Neural progenitor cell (in vitro differentiated cells): ENCODE measurements at regions not wholly inside any gene's neighbourhood (a gene's known extent, or its start where the extent isn't known, plus 50 kb on each side); places are given as distances from the start of the nearest gene placed in this dataset.
A peak's percentile ranks its signal among the peaks of the same experiment; 100 is the strongest.

Experiments
- DNase-seq: peaks from one replicate; pipeline ENCODE4 v3.0.0-alpha.2; 2016; ENCODE audit warnings: low spot score
- H2AFZ ChIP-seq: fragments of 200-600 bp; sonication (generic); replicated peaks from 2 replicates; pipeline ENCODE4 v1.6.1; 2016; ENCODE audit warnings: antibody characterized with exemption
- H3F3A ChIP-seq: fragments of 200-600 bp; sonication (generic); 2 replicates; pipeline ENCODE4 v1.6.1; 2016; ENCODE audit warnings: antibody characterized with exemption, low read depth
- H3K27ac ChIP-seq: fragments of 200-600 bp; sonication (generic); 2 replicates; pipeline ENCODE4 v1.5.1; 2016; ENCODE audit warnings: mild to moderate bottlenecking
- H3K27me3 ChIP-seq: fragments of 200-600 bp; sonication (generic); 2 replicates; pipeline ENCODE4 v1.6.1; 2016; ENCODE audit warnings: mild to moderate bottlenecking, moderate library complexity
- H3K36me3 ChIP-seq: fragments of 200-600 bp; sonication (generic); 2 replicates; pipeline ENCODE4 v1.5.1; 2016
- H3K4me1 ChIP-seq: fragments of 200-600 bp; sonication (generic); 2 replicates; pipeline ENCODE4 v1.6.1; 2016; ENCODE audit warnings: mixed run types
- H3K4me2 ChIP-seq: fragments of 200-600 bp; sonication (generic); 2 replicates; pipeline ENCODE4 v1.6.1; 2016
- H3K4me3 ChIP-seq: fragments of 200-600 bp; sonication (generic); 2 replicates; pipeline ENCODE4 v1.5.1; 2016
- H3K79me2 ChIP-seq: fragments of 200-600 bp; sonication (generic); 2 replicates; pipeline ENCODE4 v1.6.1; 2016; ENCODE audit warnings: low read depth
- H3K9ac ChIP-seq: fragments of 200-600 bp; sonication (generic); 2 replicates; pipeline ENCODE4 v1.6.1; 2016
- H3K9me3 ChIP-seq: fragments of 200-600 bp; sonication (generic); 2 replicates; pipeline ENCODE4 v1.5.1; 2016; ENCODE audit warnings: low read depth
- H4K20me1 ChIP-seq: fragments of 200-600 bp; sonication (generic); 2 replicates; pipeline ENCODE4 v1.6.1; 2016; ENCODE audit warnings: low read depth
- H3K27ac Mint-ChIP-seq: 3 replicates; pipeline ENCODE4 v1.8.0; 2021; ENCODE audit warnings: mixed read lengths
- H3K27me3 Mint-ChIP-seq: 2 replicates; pipeline ENCODE4 v1.8.0; 2022; ENCODE audit warnings: low read depth, mild to moderate bottlenecking, inconsistent platforms, moderate library complexity, mixed read lengths; ENCODE audit not compliant: insufficient read depth
- H3K36me3 Mint-ChIP-seq: 3 replicates; pipeline ENCODE4 v1.8.0; 2021; ENCODE audit warnings: mixed read lengths
- H3K4me1 Mint-ChIP-seq: 3 replicates; pipeline ENCODE4 v1.8.0; 2021; ENCODE audit warnings: mixed read lengths
- H3K4me3 Mint-ChIP-seq: 3 replicates; pipeline ENCODE4 v1.8.0; 2021; ENCODE audit warnings: mild to moderate bottlenecking, moderate library complexity, mixed read lengths
- H3K9me3 Mint-ChIP-seq: 3 replicates; pipeline ENCODE4 v1.8.0; 2020; ENCODE audit warnings: mixed read lengths
- CTCF ChIP-seq: fragments of 200-600 bp; sonication (generic); IDR thresholded peaks from 2 replicates; pipeline ENCODE4 v1.5.1; 2017; ENCODE audit warnings: antibody characterized with exemption, mild to moderate bottlenecking
- EZH2 ChIP-seq: fragments of 200-600 bp; sonication (generic); IDR thresholded peaks from 2 replicates; pipeline ENCODE4 v1.6.1; 2017; ENCODE audit warnings: antibody characterized with exemption, mild to moderate bottlenecking, moderate library complexity
- EZH2phosphoT487 ChIP-seq: fragments of 200-600 bp; sonication (generic); IDR thresholded peaks from 2 replicates; pipeline ENCODE4 v1.6.1; 2017; ENCODE audit warnings: antibody characterized with exemption

GRCh38 chr6:1470040-1470439, 80.7 kb downstream of the FOXF2 start:
- Mint-ChIP-seq H3K4me1 (peaks cover 22% of the 10 kb centered on the region), H3K27ac (no peak overlapping the region), H3K27me3 (peaks cover 3% of the 10 kb centered on the region), H3K9me3 (no peaks in the 10 kb centered on the region), H3K4me3 (no peak overlapping the region), H3K36me3 (no peaks in the 10 kb centered on the region)
- Histone ChIP-seq H3F3A (no peaks in the 10 kb centered on the region), H3K27me3 (no peaks in the 10 kb centered on the region), H3K9me3 (no peaks in the 10 kb centered on the region), H4K20me1 (no peaks in the 10 kb centered on the region), H3K27ac (no peak overlapping the region), H3K9ac (no peak overlapping the region), H2AFZ (no peak overlapping the region), H3K4me3 (no peak overlapping the region), H3K4me2 (no peak overlapping the region), H3K36me3 (no peaks in the 10 kb centered on the region), H3K4me1 (peaks cover 15% of the 10 kb centered on the region), H3K79me2 (no peaks in the 10 kb centered on the region)
- no peak for DNase-seq
- TF ChIP-seq EZH2 (no peak), CTCF (no peak), EZH2phosphoT487 (no peak)

DNA sequence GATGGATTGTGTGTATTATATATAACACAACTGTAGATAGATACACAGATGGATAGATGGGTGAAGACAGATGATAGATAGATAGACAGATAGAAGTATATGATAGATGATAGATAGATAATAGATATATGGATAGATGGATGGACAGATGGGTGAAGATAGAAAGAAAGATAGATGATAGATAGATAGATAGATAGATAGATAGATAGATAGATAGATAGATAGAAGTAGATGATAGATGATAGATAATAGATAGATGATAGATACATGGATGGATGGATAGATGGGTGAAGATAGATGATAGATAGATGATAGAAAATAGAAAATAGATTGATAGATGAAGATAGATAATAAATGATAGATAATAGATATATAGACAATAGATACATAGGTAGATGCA, 83.3 kb downstream of the FOXF2 start:
- Histone ChIP-seq H3K9ac (no peak overlapping the region), H3K9me3 (no peaks in the 10 kb centered on the region), H4K20me1 (no peaks in the 10 kb centered on the region), H3K79me2 (no peaks in the 10 kb centered on the region), H3K27ac (no peak overlapping the region), H3K4me1 (peaks cover 14% of the 10 kb centered on the region), H3F3A (no peaks in the 10 kb centered on the region), H3K4me3 (no peak overlapping the region), H3K27me3 (no peaks in the 10 kb centered on the region), H2AFZ (no peak overlapping the region), H3K4me2 (no peak overlapping the region), H3K36me3 (no peaks in the 10 kb centered on the region)
- H3K4me3 Mint-ChIP-seq = no peak overlapping the region
- TF ChIP-seq EZH2phosphoT487 (no peak), CTCF (no peak), EZH2 (no peak)
- H3K27ac Mint-ChIP-seq = no peak overlapping the region
- H3K4me1 Mint-ChIP-seq = peaks cover 22% of the 10 kb centered on the region
- no peak for DNase-seq
- peaks cover 3% of the 10 kb centered on the region for H3K27me3 Mint-ChIP-seq
- peaks cover 2% of the 10 kb centered on the region for H3K9me3 Mint-ChIP-seq
- H3K36me3 Mint-ChIP-seq = no peaks in the 10 kb centered on the region

GRCh38 chr6:1473166-1473565, 83.8 kb downstream of the FOXF2 start:
- Mint-ChIP-seq H3K9me3 (peaks cover 2% of the 10 kb centered on the region), H3K36me3 (no peaks in the 10 kb centered on the region), H3K4me3 (peak overlapping the region; percentile 50), H3K27ac (no peak overlapping the region), H3K27me3 (peaks cover 3% of the 10 kb centered on the region), H3K4me1 (peaks cover 19% of the 10 kb centered on the region)
- no peak overlapping the region for H3K27ac ChIP-seq
- H3K9ac ChIP-seq = no peak overlapping the region
- no peaks in the 10 kb centered on the region for H3K27me3 ChIP-seq
- no peak for DNase-seq
- H3K9me3 ChIP-seq = no peaks in the 10 kb centered on the region
- H3F3A ChIP-seq = no peaks in the 10 kb centered on the region
- no peak overlapping the region for H2AFZ ChIP-seq
- no peaks in the 10 kb centered on the region for H3K79me2 ChIP-seq
- H3K36me3 ChIP-seq = no peaks in the 10 kb centered on the region
- H3K4me3 ChIP-seq = no peak overlapping the region
- peaks cover 9% of the 10 kb centered on the region for H3K4me1 ChIP-seq
- H4K20me1 ChIP-seq = no peaks in the 10 kb centered on the region
- TF ChIP-seq CTCF = no peak
- no peak for TF ChIP-seq EZH2phosphoT487
- TF ChIP-seq EZH2 = no peak
- H3K4me2 ChIP-seq = no peak overlapping the region

DNA sequence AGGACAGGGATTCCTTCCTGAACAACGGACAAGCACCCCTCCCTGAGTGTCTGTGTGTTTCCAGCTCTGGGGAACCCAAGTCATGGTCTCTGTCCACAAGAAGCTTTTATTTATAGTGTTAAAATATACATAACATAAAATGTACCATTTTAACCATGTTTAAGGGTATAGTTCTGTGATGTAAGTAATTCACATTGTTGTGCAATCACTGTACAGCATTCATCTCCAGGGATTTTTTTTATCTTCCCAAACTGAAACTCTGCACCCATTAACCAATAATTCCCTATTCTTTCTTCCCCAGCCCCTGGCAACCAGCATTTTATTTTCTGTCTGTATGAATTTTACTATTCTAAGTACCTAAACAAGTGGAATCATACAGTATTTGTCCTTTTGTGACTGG, 84.2 kb downstream of the FOXF2 start:
- no peak overlapping the region for H3K27ac Mint-ChIP-seq
- H3K36me3 ChIP-seq = no peaks in the 10 kb centered on the region
- H3K36me3 Mint-ChIP-seq = no peaks in the 10 kb centered on the region
- no peak overlapping the region for H3K4me2 ChIP-seq
- no peak overlapping the region for H3K9ac ChIP-seq
- no peak overlapping the region for H3K4me3 ChIP-seq
- H3K79me2 ChIP-seq = no peaks in the 10 kb centered on the region
- no peak overlapping the region for H2AFZ ChIP-seq
- no peak overlapping the region for H3K4me3 Mint-ChIP-seq
- H4K20me1 ChIP-seq = no peaks in the 10 kb centered on the region
- peaks cover 3% of the 10 kb centered on the region for H3K27me3 Mint-ChIP-seq
- H3K9me3 Mint-ChIP-seq = peaks cover 2% of the 10 kb centered on the region
- H3K27ac ChIP-seq = no peak overlapping the region
- no peaks in the 10 kb centered on the region for H3K27me3 ChIP-seq
- H3K9me3 ChIP-seq = no peaks in the 10 kb centered on the region
- TF ChIP-seq EZH2 = no peak
- TF ChIP-seq EZH2phosphoT487 = no peak
- no peak for TF ChIP-seq CTCF
- DNase-seq = no peak
- no peaks in the 10 kb centered on the region for H3F3A ChIP-seq
- H3K4me1 ChIP-seq = peaks cover 5% of the 10 kb centered on the region
- H3K4me1 Mint-ChIP-seq = peaks cover 21% of the 10 kb centered on the region
